Retina (tissue), 1 donor: ENCODE measurements at regions not wholly inside any gene's neighbourhood (a gene's known extent, or its start where the extent isn't known, plus 50 kb on each side); places are given as distances from the start of the nearest gene placed in this dataset.
"Not testable (repeated sequence)": the region's sequence is repeated elsewhere in the genome, so short reads cannot be mapped to it uniquely, and the experiment has no call there.

Experiments used
- DNase-seq: peaks from one replicate; pipeline ENCODE4 v3.0.0-alpha.2; 2016

- no peak for DNase-seq
Measured at GRCh38 chr4:19193274-19193981, 1058.3 kb upstream of the SLIT2 start.

GRCh38 chr4:19191979-19192650, 1059.6 kb upstream of the SLIT2 start:
- no peak for DNase-seq

- no peak for DNase-seq
Measured at GRCh38 chr4:19187691-19188090, 1064.0 kb upstream of the SLIT2 start.

- no peak for DNase-seq
Measured at GRCh38 chr4:19187096-19187495, 1064.6 kb upstream of the SLIT2 start.

GRCh38 chr4:19181631-19182030, 1070.1 kb upstream of the SLIT2 start:
- DNase-seq, result not testable (repeated sequence)

- DNase-seq, result no peak
Measured at GRCh38 chr4:19178835-19179234, 1072.9 kb upstream of the SLIT2 start.

- no peak for DNase-seq
Measured at GRCh38 chr4:19177616-19178015, 1074.1 kb upstream of the SLIT2 start.

- no peak for DNase-seq
Measured at GRCh38 chr4:19171832-19172231, 1079.9 kb upstream of the SLIT2 start.

GRCh38 chr4:19167311-19167710, 1084.4 kb upstream of the SLIT2 start:
- no peak for DNase-seq

GRCh38 chr4:19164334-19164733, 1087.4 kb upstream of the SLIT2 start:
- no peak for DNase-seq

GRCh38 chr4:19159874-19160273, 1091.8 kb upstream of the SLIT2 start:
- DNase-seq, result no peak

GRCh38 chr4:19158107-19158809, 1093.4 kb upstream of the SLIT2 start:
- no peak for DNase-seq

- DNase-seq, result no peak
Measured at GRCh38 chr4:19156786-19157185, 1094.9 kb upstream of the SLIT2 start.

- DNase-seq, result no peak
Measured at GRCh38 chr4:19155568-19155967, 1096.1 kb upstream of the SLIT2 start.

- not testable (repeated sequence) for DNase-seq
Measured at GRCh38 chr4:19154267-19154666, 1097.4 kb upstream of the SLIT2 start.

GRCh38 chr4:19152264-19152663, 1099.4 kb upstream of the SLIT2 start:
- no peak for DNase-seq

GRCh38 chr4:19151684-19152083, 1100.0 kb upstream of the SLIT2 start:
- DNase-seq, result no peak

- DNase-seq, result no peak
Measured at GRCh38 chr4:19146038-19146437, 1105.7 kb upstream of the SLIT2 start.

- DNase-seq, result no peak
Measured at GRCh38 chr4:19135895-19136633, 1114.5 kb upstream of the LCORL start.

GRCh38 chr4:19134685-19135084, 1113.1 kb upstream of the LCORL start:
- no peak for DNase-seq

GRCh38 chr4:19133315-19133714, 1111.8 kb upstream of the LCORL start:
- no peak for DNase-seq

GRCh38 chr4:19130866-19131265, 1109.3 kb upstream of the LCORL start:
- DNase-seq, result no peak

- no peak for DNase-seq
Measured at GRCh38 chr4:19128176-19128575, 1106.6 kb upstream of the LCORL start.
